ENCODE measurements at regions not wholly inside any gene's neighbourhood (a gene's known extent, or its start where the extent isn't known, plus 50 kb on each side); places are given as distances from the start of the nearest gene placed in this dataset.

DNA sequence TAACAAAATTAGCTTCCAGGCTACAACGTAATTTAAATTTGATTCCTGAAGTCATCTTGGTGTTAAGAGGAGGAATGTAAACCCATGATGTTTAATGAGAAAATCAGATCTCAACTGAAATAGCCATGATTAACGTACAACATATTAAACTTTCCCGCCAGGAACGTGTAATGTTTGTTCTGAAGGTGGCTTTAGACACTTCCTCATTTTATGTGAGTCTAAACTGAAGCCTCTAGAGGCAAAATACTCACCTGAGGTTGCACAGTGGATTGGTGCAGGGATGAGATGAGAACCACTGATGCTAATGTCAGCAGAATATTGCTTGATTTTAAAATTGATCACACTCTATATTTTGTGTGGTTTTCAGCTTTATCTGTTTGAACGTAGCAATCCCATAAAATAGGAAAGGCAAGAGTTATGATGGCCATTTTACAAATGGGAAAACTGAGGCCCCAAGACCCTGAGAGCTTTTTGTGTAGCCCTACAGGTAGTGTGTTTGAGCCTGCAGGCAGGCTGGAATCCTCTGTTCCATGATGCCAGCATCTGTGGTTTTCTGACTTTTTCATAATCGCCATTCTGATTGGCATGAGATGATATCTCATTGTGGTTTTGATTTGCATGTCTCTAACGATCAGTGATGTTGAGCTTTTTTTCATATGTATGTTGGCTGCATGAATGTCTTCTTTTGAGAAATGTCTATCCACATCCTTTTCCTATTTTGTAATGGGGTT is 243.7 kb upstream of the BMPER start:
- DNase-seq (ENCODE audit: extremely low read depth in 1 of 2, low read depth in 1 of 2): no peak

DNA sequence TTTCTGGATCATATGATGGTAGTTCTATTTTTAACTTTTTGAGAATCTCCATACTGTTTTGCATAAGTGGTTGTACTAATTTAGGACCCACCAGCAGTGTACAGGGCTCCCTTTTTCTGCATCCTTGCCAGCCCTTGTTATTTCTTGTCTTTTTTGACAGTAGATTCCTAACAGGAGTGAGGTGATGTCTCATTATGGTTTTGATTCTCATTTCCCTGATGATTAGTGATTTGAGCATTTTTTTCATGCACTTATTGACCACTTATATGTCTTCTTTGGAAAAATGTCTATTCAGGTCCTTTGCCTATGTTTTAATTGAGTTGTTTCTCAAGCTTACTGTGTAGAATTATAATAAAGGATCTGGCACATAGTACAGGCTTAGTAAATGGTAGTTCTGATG is 238.8 kb upstream of the BMPER start:
- DNase-seq (ENCODE audit: extremely low read depth in 1 of 2, low read depth in 1 of 2): no peak

DNA sequence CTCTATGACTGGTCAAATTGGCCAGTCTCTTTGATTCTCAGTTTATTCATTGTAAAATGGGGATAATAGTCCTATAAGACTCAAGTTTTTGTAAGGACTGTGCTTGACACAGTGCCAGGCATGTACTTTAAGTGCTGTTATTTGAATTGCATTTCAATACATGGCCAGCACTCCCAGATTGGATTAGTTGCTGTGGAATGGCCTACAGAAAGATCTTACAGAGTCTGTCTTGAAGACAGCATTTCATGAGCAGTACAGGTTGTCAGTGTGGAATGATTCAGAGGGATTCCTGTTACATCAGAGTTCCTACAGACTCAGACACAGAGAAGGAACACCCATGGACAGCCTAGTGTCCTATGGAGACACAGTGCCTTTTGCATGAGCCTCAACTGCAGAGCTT is 238.1 kb upstream of the BMPER start:
- DNase-seq (ENCODE audit: extremely low read depth in 1 of 2, low read depth in 1 of 2): no peak

DNA sequence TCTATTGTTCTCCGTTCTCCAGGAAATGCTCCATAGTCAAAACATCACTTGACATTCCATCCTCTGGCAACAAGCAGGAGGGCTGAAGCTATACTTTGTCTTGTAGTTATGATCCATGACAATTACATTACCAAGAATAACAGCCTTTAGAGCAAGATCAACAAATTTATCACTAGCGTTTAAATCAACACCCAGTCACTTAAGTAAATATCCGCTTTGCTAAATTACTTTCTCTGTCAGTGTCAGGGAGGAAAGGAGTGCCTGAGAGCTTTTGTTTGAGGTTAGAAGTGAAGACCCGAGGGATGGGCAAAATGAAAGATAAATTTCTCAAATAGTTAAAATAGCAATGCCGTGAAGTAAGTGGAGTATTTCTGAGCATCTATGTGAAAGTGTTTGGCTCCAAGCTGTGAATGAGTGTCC is 236.1 kb upstream of the BMPER start:
- DNase-seq (ENCODE audit: extremely low read depth in 1 of 2, low read depth in 1 of 2): no peak

DNA sequence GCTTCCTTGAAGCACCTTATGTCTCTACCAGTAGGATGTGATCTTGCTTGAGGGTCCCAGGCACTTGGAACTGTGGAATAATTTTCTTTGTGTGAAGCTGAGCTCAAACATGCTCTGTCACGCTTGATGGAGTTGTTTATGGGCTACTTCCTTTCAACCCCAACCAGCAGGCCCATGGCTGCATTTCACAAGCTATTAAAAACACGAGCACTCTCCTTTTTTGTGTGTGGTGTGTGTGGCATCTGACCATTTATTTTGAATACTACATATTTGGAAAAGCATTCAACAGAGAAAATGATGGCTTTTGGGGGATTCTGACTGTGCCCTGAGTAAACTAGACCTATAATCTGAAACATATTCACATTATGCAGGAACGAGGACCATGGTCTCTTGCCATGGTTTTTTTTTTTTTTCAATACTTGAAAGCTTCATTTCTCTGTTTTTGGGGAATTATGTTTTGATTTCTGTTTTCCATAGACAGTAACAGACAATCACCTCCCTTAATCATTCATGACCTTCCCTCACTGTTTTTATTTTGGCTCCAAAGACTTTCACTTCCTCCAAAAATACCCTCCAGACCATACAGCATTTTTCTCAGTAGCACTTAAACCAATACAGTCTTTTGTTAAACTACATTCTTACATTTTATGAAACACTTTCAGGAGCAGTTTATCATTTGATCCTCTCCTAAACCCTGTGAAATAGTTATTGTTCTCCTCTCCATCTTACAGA is 233.6 kb upstream of the BMPER start:
- no peak for DNase-seq (ENCODE audit: extremely low read depth in 1 of 2, low read depth in 1 of 2)

DNA sequence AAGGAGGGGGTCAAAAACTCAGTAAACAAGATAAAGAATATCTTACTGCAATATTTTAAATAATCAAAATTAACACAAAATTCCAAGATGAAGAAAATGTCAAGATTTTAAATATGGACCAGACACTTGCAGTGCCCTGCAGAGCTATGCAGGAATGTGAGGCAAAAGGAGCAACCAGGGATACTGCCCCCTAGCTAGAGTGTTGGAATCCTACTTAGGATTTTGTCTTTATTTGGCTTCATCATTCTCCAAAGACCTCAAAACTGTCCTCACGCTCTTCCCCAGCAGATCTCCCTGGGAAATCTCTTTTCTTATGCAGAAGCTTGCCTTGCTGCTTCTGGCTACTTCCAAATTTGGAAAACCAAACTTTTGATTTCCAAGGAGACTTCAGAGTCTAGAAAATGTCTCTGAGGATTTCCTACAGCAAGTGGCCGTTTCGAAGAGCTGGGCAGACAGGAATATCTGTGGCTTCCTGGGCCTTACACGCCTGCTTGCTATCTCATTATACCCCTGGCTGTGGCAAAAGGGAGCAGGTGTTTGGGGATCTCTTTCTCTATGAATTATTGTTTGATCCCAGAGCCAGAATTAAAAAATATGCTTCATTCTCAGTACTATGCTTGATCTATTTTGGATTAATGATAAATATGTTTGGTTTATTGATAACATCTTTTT is 232.2 kb upstream of the BMPER start:
- DNase-seq (ENCODE audit: extremely low read depth in 1 of 2, low read depth in 1 of 2): no peak

DNA sequence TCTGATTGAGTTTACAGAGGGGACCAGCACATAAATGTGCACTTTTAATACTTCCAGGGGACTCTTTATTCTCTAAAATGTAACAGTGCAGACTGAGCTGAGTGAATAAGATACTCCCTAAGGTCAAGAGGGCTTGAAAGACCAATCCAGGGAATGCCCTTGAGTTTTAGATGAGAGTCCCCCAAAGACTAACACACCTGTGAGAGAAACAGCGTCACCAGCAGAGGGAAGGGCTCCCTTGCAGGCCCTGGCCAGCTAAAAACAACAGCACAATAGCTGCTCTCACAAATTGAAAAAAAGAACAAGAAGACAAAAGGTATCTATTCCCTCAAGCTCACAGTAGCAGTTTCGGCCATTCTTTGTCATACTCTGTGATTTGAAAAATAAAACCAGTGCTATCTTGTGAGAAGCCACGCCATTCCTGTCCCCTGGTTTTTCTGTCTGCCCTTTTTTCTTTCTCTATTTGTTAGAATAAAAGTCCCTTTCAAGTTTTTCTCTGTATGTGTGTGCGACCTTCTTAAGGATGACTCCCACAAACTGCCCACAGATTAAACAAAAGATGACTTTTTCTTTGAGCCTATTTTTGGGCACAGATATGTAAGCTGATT is 230.4 kb upstream of the BMPER start:
- no peak for DNase-seq (ENCODE audit: extremely low read depth in 1 of 2, low read depth in 1 of 2)

DNA sequence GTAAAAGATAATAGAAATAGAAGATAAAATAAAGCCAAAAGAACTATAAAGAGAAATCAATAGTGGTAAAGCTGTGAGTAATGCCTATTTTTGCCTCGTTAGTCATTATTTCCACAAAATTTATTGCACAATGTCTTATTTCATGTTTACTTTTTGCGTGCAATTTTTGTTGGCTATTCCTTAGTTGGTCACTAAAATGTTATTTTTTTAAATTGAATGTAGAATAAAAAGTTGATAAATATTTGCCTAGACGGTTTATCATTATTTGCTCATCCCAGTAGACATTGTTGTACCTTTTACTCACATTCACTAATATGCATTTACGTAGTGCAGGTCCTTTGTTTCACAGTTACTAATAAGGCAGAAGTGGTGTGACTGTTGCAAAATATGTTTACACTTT is 227.8 kb upstream of the BMPER start:
- no peak for DNase-seq (ENCODE audit: extremely low read depth in 1 of 2, low read depth in 1 of 2)

DNA sequence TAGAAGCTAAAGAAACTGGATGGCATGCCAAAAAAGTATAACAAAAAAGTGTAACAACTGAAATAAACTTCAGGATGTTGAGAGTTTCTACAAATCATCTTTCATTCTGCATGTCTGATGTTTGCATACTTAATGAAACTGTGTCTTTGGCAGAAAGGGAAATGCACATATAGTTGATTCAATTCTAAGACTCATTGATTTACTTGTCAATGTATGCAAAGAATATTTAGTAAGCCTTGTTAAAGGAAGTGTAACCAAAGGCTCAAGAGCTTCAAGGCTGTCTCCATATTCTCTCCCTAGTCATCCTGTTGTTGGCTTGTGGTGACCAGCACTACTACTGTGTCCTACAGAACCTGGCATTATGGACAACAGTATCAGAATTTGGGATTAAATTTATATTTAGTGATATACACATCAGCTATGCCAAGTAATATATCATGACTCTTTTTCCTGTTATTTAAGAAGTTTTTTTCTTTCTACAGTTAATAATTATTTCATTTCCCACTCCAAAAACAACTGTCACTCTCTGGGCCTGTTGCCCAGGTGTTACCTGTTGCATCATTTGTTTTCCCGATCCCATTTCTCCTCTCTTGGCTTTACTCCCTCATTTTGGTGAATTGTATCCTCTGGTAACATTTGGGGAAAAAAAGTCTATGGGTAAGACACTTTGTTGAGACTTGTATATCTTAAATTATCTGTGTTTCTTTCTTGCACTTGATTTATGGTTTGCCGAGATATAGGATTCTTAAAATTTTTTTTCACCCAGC is 226.6 kb upstream of the BMPER start:
- no peak for DNase-seq (ENCODE audit: extremely low read depth in 1 of 2, low read depth in 1 of 2)

DNA sequence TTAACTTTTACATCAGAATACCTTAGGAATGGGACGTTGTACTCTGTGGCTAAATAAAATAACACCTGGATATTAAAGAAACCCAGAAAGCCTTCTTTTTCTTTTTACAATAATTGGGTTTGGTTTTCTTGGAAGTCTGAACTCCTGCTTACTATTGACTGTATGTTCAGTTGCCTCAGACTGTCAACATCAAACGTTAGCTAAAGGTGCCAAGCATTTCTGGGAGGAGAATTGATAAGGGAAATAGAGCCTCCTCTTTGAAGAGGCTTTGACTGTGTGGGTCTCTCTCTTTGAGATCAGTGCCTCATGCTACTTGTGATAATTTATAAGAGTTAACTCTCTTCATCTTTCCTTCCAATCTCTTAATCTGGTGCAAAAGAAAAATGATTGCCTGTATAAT is 224.7 kb upstream of the BMPER start:
- no peak for DNase-seq (ENCODE audit: extremely low read depth in 1 of 2, low read depth in 1 of 2)

DNA sequence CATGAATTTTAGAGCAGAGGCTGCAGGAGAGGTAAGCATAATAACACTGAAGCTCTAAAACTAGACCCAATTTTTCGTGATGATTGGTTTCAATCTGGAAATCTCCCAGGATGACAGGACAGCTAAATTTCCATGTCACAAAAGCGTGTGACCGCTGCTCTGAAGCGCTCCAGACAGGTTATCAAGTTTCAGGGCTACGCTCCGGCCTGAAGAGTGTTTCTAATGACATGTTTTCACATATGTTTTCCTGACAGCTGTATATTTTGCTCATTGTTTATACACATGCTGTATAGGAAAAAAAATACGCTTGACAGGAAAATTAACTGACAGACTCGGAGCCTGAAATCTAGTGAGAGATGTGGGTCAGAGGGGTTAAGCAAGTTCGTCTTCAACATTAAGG is 219.8 kb upstream of the BMPER start:
- no peak for DNase-seq (ENCODE audit: extremely low read depth in 1 of 2, low read depth in 1 of 2)

DNA sequence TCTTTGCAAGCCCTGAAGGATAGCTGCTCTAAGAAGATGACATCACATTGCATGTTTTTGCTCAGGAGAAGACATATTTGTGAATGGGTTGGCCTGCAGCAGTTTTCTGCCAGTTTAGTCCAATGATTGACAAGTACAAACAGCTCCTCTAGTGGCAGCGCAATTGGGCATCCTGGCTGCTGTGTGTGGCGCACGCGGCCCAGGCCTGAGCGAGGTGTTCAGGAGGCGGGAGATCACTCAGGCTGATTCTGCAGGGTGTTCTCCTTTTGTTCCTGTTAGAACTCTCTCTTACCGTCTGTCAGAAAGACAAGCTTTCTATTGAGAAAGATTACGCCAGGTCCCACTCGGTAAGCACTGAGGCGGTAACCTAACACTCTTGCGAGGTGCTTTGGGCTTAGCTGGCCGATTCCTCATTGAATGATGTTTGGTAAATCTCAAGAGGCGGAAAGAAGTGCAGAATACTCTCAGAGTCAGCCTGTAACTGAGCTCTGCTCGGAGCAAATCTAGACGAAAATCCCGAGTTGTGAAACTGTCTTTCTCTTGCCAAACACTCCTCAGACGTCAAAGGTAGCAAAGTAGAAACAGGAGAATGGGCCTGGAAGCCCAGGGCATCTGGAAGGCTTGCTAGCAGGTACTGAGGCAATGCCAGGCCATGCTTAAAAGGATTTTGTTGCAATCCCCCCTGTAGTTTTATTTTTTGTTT is 219.2 kb upstream of the BMPER start:
- no peak for DNase-seq (ENCODE audit: extremely low read depth in 1 of 2, low read depth in 1 of 2)

DNA sequence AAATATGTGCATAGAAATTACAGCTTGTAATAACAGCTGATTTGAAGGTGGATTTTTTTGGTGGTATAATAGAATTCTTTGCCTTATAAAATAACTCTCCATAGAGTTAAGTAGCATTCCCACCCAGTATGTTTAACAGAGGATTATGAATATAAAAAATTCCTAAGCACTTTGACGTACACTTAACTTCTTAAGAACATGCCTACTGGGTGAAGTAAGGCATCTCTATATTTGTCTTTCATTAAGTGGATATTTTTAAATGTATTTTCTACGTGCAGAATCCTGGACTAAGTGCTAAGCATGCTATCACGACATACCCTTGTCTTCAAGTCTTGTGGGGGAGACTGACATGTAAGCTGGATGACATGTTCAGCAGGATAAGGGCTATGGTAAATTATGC is 217.7 kb upstream of the BMPER start:
- DNase-seq (ENCODE audit: extremely low read depth in 1 of 2, low read depth in 1 of 2): no peak

DNA sequence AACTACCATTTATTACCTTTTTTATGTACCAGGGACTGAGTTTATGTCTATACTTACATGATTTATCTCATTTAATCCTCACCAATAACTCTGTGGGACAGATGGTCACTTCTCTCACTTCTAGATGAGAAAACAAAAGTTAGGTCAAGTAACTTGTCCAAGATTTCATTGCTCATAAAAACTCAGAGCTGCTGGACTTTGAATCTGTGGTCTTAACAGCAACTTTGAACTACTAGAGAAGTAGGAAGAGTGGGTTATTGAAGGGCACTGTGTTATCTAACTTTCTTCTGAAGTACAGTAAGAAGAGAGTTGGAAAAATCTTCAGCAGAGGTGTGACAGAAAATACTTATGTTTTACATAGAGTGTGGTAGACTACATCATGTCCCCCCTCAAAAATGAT is 214.2 kb upstream of the BMPER start:
- DNase-seq (ENCODE audit: extremely low read depth in 1 of 2, low read depth in 1 of 2): no peak

DNA sequence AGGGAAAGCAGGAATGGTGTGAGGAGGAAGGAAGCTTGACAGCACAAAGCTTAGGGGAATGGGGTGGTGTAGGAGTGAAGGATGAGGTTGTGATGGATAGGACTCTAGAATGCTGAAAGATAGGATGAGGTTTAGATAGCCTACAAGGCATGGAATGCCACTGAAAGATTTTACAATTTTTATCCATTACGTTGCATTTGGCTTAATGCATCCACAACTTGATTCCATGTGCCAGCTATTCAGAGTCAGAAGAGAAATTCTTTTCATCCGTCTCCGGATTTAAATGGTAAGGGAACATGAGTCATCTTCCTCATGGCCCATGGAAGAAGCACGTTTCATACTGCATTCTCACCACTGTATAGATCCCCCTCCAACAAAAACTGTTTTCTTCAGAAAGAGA is 212.4 kb upstream of the BMPER start:
- no peak for DNase-seq (ENCODE audit: extremely low read depth in 1 of 2, low read depth in 1 of 2)

DNA sequence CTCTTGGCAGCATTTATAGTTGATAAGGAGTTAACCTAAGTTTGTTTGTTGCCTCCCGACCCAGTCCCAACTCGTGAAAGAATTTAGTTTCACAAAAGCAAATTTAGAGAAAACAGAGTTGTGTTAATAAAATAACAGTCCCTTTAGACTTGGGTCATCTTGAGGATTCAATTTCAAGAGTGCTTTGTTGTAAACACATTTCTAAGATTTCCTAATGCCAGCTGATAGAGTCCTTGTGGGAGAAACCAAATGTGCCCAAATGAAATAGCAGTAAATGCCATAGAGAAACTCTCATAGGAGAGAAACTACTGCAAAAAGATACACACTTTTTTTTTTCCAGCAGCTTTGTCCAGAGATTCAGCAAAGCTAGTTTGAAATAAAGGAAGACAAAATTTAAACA is 211.3 kb upstream of the BMPER start:
- DNase-seq (ENCODE audit: extremely low read depth in 1 of 2, low read depth in 1 of 2): no peak

DNA sequence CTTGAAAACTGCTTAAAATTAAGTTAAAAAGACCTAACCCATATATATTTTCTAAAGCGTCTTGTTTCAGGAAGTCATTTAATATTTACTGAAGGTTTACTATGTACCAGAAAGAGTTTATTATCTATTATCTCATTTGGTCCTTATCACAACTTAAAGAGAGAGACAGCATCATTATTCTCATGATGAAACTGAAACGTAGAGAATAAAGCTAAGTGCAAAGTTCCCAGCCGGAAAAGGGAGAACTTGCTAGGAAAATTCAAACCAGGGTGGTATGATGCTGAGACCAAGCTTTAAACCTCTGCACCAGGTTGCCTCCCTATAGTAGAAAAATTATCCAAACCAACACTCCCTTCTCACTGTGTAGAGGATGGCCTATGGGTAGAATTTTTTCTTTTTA is 207.7 kb upstream of the BMPER start:
- DNase-seq (ENCODE audit: extremely low read depth in 1 of 2, low read depth in 1 of 2): no peak

DNA sequence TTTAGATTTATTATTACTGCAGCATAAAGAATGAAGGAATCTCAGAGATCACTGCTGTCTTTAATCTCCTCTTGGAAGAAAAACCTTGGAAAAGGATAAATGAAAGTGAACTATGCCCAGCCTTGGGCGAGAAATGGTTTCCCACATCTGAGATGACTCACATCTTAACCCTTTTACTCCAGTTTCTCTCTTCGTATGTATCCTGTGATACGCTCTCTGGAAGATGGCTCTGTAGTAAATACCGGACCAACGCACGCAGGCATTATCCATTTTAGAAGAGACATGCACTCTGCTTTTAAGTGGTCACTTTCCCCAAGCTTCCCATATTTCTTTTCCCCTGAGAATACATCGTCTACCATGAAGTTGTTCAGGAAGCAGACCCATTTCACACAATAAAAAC is 207.3 kb upstream of the BMPER start:
- no peak for DNase-seq (ENCODE audit: extremely low read depth in 1 of 2, low read depth in 1 of 2)

DNA sequence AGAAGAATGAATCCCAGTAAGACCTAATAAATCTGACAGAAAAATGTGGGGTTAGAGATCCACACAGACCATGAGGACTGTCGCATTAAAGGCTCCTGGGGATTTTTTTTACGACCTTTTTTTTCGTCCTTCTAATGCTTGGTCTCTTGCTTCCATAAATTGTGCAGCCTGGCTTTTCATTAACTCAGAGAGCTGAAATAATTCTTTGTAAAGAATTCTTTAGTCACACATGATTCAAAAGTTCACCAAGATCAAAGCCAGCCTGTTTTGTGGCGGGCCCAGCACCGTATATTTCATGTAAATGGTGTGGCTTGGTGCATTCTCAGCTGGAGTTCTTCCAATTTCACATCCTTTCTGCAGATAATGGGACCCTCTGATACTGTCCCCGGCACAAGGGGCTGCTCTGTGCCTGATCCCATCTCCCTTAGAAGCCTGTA is 206.6 kb upstream of the BMPER start:
- no peak for DNase-seq (ENCODE audit: extremely low read depth in 1 of 2, low read depth in 1 of 2)
